SK-N-SH treated with all-trans-retinoic acid at 6 μM for 48 hours (cell line): ENCODE measurements at regions not wholly inside any gene's neighbourhood (a gene's known extent, or its start where the extent isn't known, plus 50 kb on each side); places are given as distances from the start of the nearest gene placed in this dataset.
"Not testable (repeated sequence)": the region's sequence is repeated elsewhere in the genome, so short reads cannot be mapped to it uniquely, and the experiment has no call there.

Experiments used
- ARNTL ChIP-seq: fragments of 450-650 bp; formaldehyde crosslinking; IDR thresholded peaks from 2 replicates; pipeline ENCODE4 v1.5.0; 2020; ENCODE audit warnings: low read depth, mild to moderate bottlenecking, moderate library complexity, borderline replicate concordance
- BACH2 ChIP-seq: fragments of 250-450 bp; sonication (Bioruptor Pico); IDR thresholded peaks from 2 replicates; pipeline ENCODE4 v1.9.0; 2021; ENCODE audit warnings: mild to moderate bottlenecking, borderline replicate concordance
- CSDC2 ChIP-seq: fragments of 250-450 bp; sonication (Bioruptor Pico); IDR thresholded peaks from 2 replicates; pipeline ENCODE4 v1.5.0; 2020; ENCODE audit warnings: mild to moderate bottlenecking, moderate library complexity
- ESRRG ChIP-seq: fragments of 250-450 bp; sonication (Bioruptor Pico); IDR thresholded peaks from 2 replicates; pipeline ENCODE4 v1.6.1; 2021; ENCODE audit warnings: mild to moderate bottlenecking
- ISL1 ChIP-seq: fragments of 250-450 bp; sonication (Bioruptor Pico); IDR thresholded peaks from 2 replicates; pipeline ENCODE4 v2.1.2; 2022; ENCODE audit warnings: mild to moderate bottlenecking, moderate library complexity
- TOX ChIP-seq: fragments of 250-450 bp; sonication (Bioruptor Pico); IDR thresholded peaks from 2 replicates; pipeline ENCODE4 v1.8.0; 2021; ENCODE audit warnings: mild to moderate bottlenecking, moderate library complexity, borderline replicate concordance
- ZFP3 ChIP-seq: fragments of 250-450 bp; sonication (Bioruptor Pico); IDR thresholded peaks from 2 replicates; pipeline ENCODE4 v1.5.0; 2020; ENCODE audit warnings: mild to moderate bottlenecking, moderate library complexity
- ZFP30 ChIP-seq: fragments of 450-650 bp; formaldehyde crosslinking; IDR thresholded peaks from 2 replicates; pipeline ENCODE4 v1.5.0; 2022; ENCODE audit warnings: mild to moderate bottlenecking, moderate library complexity

DNA sequence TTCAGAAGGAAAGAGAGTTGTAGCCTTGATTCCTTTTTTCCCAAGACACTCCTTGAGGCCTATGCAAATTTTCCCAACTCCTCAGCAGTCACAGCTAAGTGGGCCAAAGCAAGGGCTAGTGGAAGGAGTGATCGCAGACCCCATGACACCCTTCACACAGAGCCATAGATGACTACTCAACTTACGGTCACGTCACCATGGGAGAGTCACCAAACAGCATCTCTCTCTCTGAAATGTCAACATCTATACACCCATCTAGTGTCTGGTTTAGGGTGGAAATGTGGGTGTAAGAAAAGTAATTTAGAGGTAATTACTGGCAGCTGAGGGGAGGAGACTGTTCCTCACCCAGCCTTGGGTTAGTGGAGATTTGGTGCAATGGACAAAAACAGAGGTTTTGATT, 109.7 kb upstream of the CRYM start:
- not testable (repeated sequence) for TF ChIP-seq CSDC2 (CRISPR knock-in tag); ARNTL; TOX (CRISPR knock-in tag); ESRRG; ZFP3 (CRISPR knock-in tag); ISL1 (CRISPR knock-in tag); BACH2 (CRISPR knock-in tag); ZFP30 (CRISPR knock-in tag)
